Natural killer cell (primary cell): ENCODE measurements at regions not wholly inside any gene's neighbourhood (a gene's known extent, or its start where the extent isn't known, plus 50 kb on each side); places are given as distances from the start of the nearest gene placed in this dataset.

Experiments used
- ATAC-seq, 3 donors: fragments of 150-1000 bp in 2 of 3; fragments of 200-7000 bp in 1 of 3; cut with Tn5 transposase; 1 replicate in 1 of 3; 2 replicates in 2 of 3; pipeline ENCODE4 v1.10.0; 2021; ENCODE audit warnings: mild to moderate bottlenecking in 2 of 3, moderate library complexity in 2 of 3
- DNase-seq, 2 donors: peaks; one replicate each; pipeline versions ENCODE4 v3.0.0 to v3.0.0-alpha.2; 2013 to 2021; ENCODE audit warnings: mixed read lengths in 1 of 2
- H3K27ac ChIP-seq: one replicate; pipeline ENCODE4 v1.5.1; 2013; ENCODE audit warnings: mild to moderate bottlenecking, low read length
- H3K27me3 ChIP-seq: one replicate; pipeline ENCODE4 v1.6.1; 2013; ENCODE audit warnings: low read length; ENCODE audit not compliant: control insufficient read depth, insufficient read depth
- H3K36me3 ChIP-seq: one replicate; pipeline ENCODE4 v1.6.1; 2013; ENCODE audit warnings: low read length; ENCODE audit not compliant: control insufficient read depth, insufficient read depth
- H3K4me1 ChIP-seq: one replicate; pipeline ENCODE4 v1.6.1; 2013; ENCODE audit warnings: low read length; ENCODE audit not compliant: control insufficient read depth, insufficient read depth
- H3K4me3 ChIP-seq: one replicate; pipeline ENCODE4 v1.5.1; 2013; ENCODE audit warnings: low read length
- H3K9me3 ChIP-seq: one replicate; pipeline ENCODE4 v1.6.1; 2013; ENCODE audit warnings: low read length; ENCODE audit not compliant: control insufficient read depth, insufficient read depth
- H3K27ac Mint-ChIP-seq, 2 donors: one replicate each; pipeline ENCODE4 v1.8.0; 2022; ENCODE audit warnings: mild to moderate bottlenecking in 2 of 2, mixed read lengths in 2 of 2, moderate library complexity in 1 of 2
- H3K27me3 Mint-ChIP-seq, 2 donors: one replicate each; pipeline ENCODE4 v1.8.0; 2022; ENCODE audit warnings: low read depth in 2 of 2, mixed read lengths in 2 of 2
- H3K36me3 Mint-ChIP-seq: one replicate; pipeline ENCODE4 v1.8.0; 2022; ENCODE audit warnings: mixed read lengths
- H3K4me1 Mint-ChIP-seq, 2 donors: one replicate each; pipeline ENCODE4 v1.8.0; 2022; ENCODE audit warnings: mixed read lengths in 2 of 2
- H3K4me3 Mint-ChIP-seq: one replicate; pipeline ENCODE4 v1.8.0; 2022; ENCODE audit warnings: mild to moderate bottlenecking, moderate library complexity, mixed read lengths
- H3K9me3 Mint-ChIP-seq, 2 donors: one replicate each; pipeline ENCODE4 v1.8.0; 2022; ENCODE audit warnings: mixed read lengths in 2 of 2
- WGBS: methylation state at CpG from one replicate; pipeline ENCODE4 v1.1.7; 2013; ENCODE audit warnings: missing lambda C conversion rate; ENCODE audit not compliant: insufficient coverage; 5-methylcytosine and 5-hydroxymethylcytosine counted together
- intact Hi-C: fragments of 100-400 bp; cut with micrococcal nuclease; formaldehyde crosslinking; loops from one replicate; pipeline ENCODE4 v1.14.2; 2022
- TF ChIP-seq, protein P1 (sequence below): fragments of 200-600 bp; IDR thresholded peaks from one replicate; pipeline ENCODE4 v1.8.0; 2022; ENCODE audit warnings: antibody characterized with exemption

DNA sequence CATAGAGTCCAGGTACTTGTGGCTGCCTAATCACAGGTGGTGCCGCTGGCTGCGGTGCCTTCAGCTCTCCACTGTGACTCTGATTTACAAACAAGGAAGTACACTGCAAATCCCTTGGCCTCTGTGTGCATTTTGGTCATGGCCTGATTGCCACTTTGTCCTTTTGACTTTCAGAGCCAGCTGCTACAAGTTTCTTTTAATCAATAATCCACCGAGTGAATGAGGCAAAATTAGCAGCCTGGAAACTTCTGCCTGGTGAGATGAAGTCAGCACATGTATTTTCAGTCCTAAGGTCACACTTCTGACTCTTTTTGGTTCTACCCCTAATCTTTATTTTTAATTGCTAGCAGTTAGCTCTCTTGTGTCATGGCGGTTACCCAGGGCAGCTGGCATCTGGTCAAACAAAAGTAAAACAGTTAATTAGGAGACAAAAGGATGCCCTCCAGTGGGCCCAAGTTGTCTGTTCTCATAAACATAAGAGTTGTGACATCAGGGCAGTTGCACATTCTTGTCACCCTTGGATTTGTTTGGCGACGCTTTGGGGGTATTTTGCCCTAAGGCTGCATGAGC, 62.3 kb upstream of the LNX1 start:
- Histone ChIP-seq H3K27ac (no peak overlapping the region), H3K9me3 (no peaks in the 10 kb centered on the region), H3K4me3 (no peak overlapping the region), H3K36me3 (no peaks in the 10 kb centered on the region), H3K27me3 (no peaks in the 10 kb centered on the region), H3K4me1 (no peaks in the 10 kb centered on the region)
- H3K27ac Mint-ChIP-seq: no peak overlapping the region
- no peaks in the 10 kb centered on the region for H3K36me3 Mint-ChIP-seq
- no peak for ATAC-seq
- peaks cover 0 to 5% of the 10 kb centered on the region in 2 donors for H3K27me3 Mint-ChIP-seq
- H3K4me1 Mint-ChIP-seq: no peaks in the 10 kb centered on the region
- 86% methylated on average over 6 of the region's 6 CpGs for WGBS
- peaks cover 0 to 4% of the 10 kb centered on the region in 2 donors for H3K9me3 Mint-ChIP-seq
- DNase-seq: no peak
- intact Hi-C loops: no loop called here
- TF ChIP-seq, protein P1, sequence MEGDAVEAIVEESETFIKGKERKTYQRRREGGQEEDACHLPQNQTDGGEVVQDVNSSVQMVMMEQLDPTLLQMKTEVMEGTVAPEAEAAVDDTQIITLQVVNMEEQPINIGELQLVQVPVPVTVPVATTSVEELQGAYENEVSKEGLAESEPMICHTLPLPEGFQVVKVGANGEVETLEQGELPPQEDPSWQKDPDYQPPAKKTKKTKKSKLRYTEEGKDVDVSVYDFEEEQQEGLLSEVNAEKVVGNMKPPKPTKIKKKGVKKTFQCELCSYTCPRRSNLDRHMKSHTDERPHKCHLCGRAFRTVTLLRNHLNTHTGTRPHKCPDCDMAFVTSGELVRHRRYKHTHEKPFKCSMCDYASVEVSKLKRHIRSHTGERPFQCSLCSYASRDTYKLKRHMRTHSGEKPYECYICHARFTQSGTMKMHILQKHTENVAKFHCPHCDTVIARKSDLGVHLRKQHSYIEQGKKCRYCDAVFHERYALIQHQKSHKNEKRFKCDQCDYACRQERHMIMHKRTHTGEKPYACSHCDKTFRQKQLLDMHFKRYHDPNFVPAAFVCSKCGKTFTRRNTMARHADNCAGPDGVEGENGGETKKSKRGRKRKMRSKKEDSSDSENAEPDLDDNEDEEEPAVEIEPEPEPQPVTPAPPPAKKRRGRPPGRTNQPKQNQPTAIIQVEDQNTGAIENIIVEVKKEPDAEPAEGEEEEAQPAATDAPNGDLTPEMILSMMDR: no peak
- no peak overlapping the region for H3K4me3 Mint-ChIP-seq

DNA sequence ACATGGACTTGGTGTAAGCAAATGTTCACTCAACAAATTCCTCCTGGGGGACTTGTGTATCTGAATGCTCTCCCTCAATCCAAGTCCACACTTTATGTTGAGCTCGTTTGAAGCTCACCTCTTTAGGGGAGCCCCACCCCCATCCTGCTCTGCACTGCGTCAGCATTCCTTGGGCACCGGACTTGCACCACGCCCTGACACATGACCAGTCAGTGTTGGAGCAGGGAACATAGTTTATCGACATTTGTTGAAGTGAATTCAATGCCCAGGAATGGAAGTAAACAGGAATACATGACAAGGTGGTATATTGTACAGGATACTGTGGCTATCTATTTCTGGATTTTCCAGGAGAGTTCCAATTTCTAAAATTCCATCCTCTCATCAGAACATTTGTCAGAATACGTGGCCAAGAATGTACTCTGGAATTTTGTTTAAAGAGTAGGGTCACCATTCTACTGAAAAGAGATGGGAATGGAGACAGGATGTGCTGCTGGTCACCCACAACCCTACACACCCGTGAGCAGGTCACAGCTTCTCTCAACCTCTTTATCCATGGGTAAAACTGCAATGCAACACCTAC, 60.0 kb upstream of the LNX1 start:
- intact Hi-C loops: no loop called here
- no peak overlapping the region for H3K27ac Mint-ChIP-seq
- WGBS: 91% methylated on average over 5 of the region's 7 CpGs

DNA sequence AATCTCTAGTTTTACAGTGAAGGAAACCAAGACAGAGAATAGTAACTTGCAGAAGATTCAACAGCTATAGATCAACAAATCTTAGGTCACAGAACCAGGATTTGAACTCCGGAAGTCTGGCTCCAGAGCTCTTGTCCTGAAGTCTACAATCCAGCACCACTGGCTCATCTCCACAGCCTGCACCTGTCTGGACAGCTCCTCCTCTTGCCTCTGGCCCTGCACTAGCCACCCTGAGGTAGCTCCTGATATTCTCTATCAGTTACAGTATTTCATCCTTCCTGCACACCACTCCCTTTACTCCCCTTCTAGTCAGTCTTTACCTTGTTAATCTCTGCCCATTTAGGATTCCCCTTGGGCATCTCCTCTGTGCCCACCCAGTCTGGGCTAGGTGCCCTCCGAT, 58.1 kb upstream of the LNX1 start:
- DNase-seq (no peak), ATAC-seq (no peak)
- Histone ChIP-seq H3K27me3 (no peaks in the 10 kb centered on the region), H3K27ac (no peak overlapping the region), H3K36me3 (no peaks in the 10 kb centered on the region), H3K4me1 (no peaks in the 10 kb centered on the region), H3K9me3 (no peaks in the 10 kb centered on the region), H3K4me3 (no peak overlapping the region)
- no peak overlapping the region for H3K27ac Mint-ChIP-seq
- H3K27me3 Mint-ChIP-seq: no peaks in the 10 kb centered on the region
- no peak overlapping the region for H3K4me3 Mint-ChIP-seq
- intact Hi-C loops: no loop called here
- peaks cover 0 to 3% of the 10 kb centered on the region in 2 donors for H3K9me3 Mint-ChIP-seq
- H3K4me1 Mint-ChIP-seq: no peaks in the 10 kb centered on the region
- 91% methylated on average over 2 of the region's 2 CpGs for WGBS
- H3K36me3 Mint-ChIP-seq: no peaks in the 10 kb centered on the region
- TF ChIP-seq, protein P1: no peak

More for the DNA sequence above, 60.0 kb upstream of the LNX1 start:
- no peaks in the 10 kb centered on the region for H3K36me3 Mint-ChIP-seq
- no peaks in the 10 kb centered on the region for H3K4me1 Mint-ChIP-seq
- no peak for DNase-seq
- TF ChIP-seq, protein P1: no peak
- no peak overlapping the region for H3K4me3 Mint-ChIP-seq
- no peak for ATAC-seq
- no peaks in the 10 kb centered on the region for H3K27me3 ChIP-seq
- peaks cover 0 to 2% of the 10 kb centered on the region in 2 donors for H3K27me3 Mint-ChIP-seq
- H3K36me3 ChIP-seq: no peaks in the 10 kb centered on the region
- no peak overlapping the region for H3K27ac ChIP-seq
- no peaks in the 10 kb centered on the region for H3K9me3 ChIP-seq
- no peaks in the 10 kb centered on the region for H3K4me1 ChIP-seq
- H3K9me3 Mint-ChIP-seq: peaks cover 0 to 4% of the 10 kb centered on the region in 2 donors
- no peak overlapping the region for H3K4me3 ChIP-seq

DNA sequence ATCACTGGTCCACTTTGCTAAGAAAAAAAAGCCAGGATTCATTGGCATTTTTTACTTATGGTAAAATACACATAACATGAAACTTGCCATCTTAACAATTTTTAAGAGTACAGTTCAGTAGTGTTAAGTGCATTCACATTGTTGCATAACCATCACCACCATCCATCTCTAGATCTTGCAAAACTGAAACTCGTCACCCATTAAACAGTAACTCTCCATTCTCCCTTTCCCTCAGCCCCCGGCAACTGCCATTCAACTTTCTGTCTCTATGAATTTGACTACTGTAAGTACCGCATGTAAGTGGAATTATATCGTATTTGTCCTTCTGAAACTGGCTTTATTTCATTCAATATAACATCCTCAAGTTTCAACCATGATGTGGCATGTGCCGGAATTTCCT, 56.3 kb upstream of the LNX1 start:
- Mint-ChIP-seq H3K9me3 (peaks cover 0 to 3% of the 10 kb centered on the region in 2 donors), H3K27me3 (no peaks in the 10 kb centered on the region), H3K27ac (no peak overlapping the region), H3K4me1 (no peaks in the 10 kb centered on the region), H3K36me3 (no peaks in the 10 kb centered on the region), H3K4me3 (no peak overlapping the region)
- WGBS: 96% methylated on average over 4 of the region's 5 CpGs
- Histone ChIP-seq H3K4me1 (no peaks in the 10 kb centered on the region), H3K36me3 (no peaks in the 10 kb centered on the region), H3K27ac (no peak overlapping the region), H3K9me3 (no peaks in the 10 kb centered on the region), H3K27me3 (no peaks in the 10 kb centered on the region), H3K4me3 (no peak overlapping the region)
- TF ChIP-seq, protein P1: no peak
- intact Hi-C loops: no loop called here
- no peak for ATAC-seq
- DNase-seq: no peak
